Natural killer cell (primary cell): ENCODE measurements at regions not wholly inside any gene's neighbourhood (a gene's known extent, or its start where the extent isn't known, plus 50 kb on each side); places are given as distances from the start of the nearest gene placed in this dataset.

Source experiments
- ATAC-seq, 3 donors: fragments of 150-1000 bp in 2 of 3; fragments of 200-7000 bp in 1 of 3; cut with Tn5 transposase; 1 replicate in 1 of 3; 2 replicates in 2 of 3; pipeline ENCODE4 v1.10.0; 2021; ENCODE audit warnings: mild to moderate bottlenecking in 2 of 3, moderate library complexity in 2 of 3
- DNase-seq, 2 donors: peaks; one replicate each; pipeline versions ENCODE4 v3.0.0 to v3.0.0-alpha.2; 2013 to 2021; ENCODE audit warnings: mixed read lengths in 1 of 2
- H3K27ac ChIP-seq: one replicate; pipeline ENCODE4 v1.5.1; 2013; ENCODE audit warnings: mild to moderate bottlenecking, low read length
- H3K27me3 ChIP-seq: one replicate; pipeline ENCODE4 v1.6.1; 2013; ENCODE audit warnings: low read length; ENCODE audit not compliant: control insufficient read depth, insufficient read depth
- H3K36me3 ChIP-seq: one replicate; pipeline ENCODE4 v1.6.1; 2013; ENCODE audit warnings: low read length; ENCODE audit not compliant: control insufficient read depth, insufficient read depth
- H3K4me1 ChIP-seq: one replicate; pipeline ENCODE4 v1.6.1; 2013; ENCODE audit warnings: low read length; ENCODE audit not compliant: control insufficient read depth, insufficient read depth
- H3K4me3 ChIP-seq: one replicate; pipeline ENCODE4 v1.5.1; 2013; ENCODE audit warnings: low read length
- H3K9me3 ChIP-seq: one replicate; pipeline ENCODE4 v1.6.1; 2013; ENCODE audit warnings: low read length; ENCODE audit not compliant: control insufficient read depth, insufficient read depth
- H3K27ac Mint-ChIP-seq, 2 donors: one replicate each; pipeline ENCODE4 v1.8.0; 2022; ENCODE audit warnings: mild to moderate bottlenecking in 2 of 2, mixed read lengths in 2 of 2, moderate library complexity in 1 of 2
- H3K27me3 Mint-ChIP-seq, 2 donors: one replicate each; pipeline ENCODE4 v1.8.0; 2022; ENCODE audit warnings: low read depth in 2 of 2, mixed read lengths in 2 of 2
- H3K36me3 Mint-ChIP-seq: one replicate; pipeline ENCODE4 v1.8.0; 2022; ENCODE audit warnings: mixed read lengths
- H3K4me1 Mint-ChIP-seq, 2 donors: one replicate each; pipeline ENCODE4 v1.8.0; 2022; ENCODE audit warnings: mixed read lengths in 2 of 2
- H3K4me3 Mint-ChIP-seq: one replicate; pipeline ENCODE4 v1.8.0; 2022; ENCODE audit warnings: mild to moderate bottlenecking, moderate library complexity, mixed read lengths
- H3K9me3 Mint-ChIP-seq, 2 donors: one replicate each; pipeline ENCODE4 v1.8.0; 2022; ENCODE audit warnings: mixed read lengths in 2 of 2
- CTCF ChIP-seq: fragments of 200-600 bp; IDR thresholded peaks from one replicate; pipeline ENCODE4 v1.8.0; 2022; ENCODE audit warnings: antibody characterized with exemption
- WGBS: methylation state at CpG from one replicate; pipeline ENCODE4 v1.1.7; 2013; ENCODE audit warnings: missing lambda C conversion rate; ENCODE audit not compliant: insufficient coverage; 5-methylcytosine and 5-hydroxymethylcytosine counted together
- intact Hi-C: fragments of 100-400 bp; cut with micrococcal nuclease; formaldehyde crosslinking; loops from one replicate; pipeline ENCODE4 v1.14.2; 2022

DNA sequence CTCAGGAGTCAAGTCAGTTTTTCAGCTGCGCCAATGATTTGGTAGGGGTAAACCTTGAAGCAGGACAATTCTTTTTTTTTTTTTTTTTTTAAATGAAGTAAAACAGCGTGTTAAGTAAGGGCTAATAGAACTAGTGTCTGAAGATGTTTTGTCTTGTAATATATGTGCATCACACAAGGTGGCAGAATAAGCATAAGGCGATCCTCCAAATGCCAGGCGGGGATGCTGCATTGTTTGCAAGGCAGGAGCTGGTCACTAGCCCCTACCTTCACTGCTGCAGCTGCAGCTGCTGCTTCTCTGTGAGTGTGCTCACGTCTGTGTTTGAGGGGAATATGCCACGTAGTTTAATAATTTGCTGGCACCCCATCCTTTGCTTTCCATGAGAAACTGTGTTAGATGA is 272.7 kb upstream of the MAP3K7 start:
- Mint-ChIP-seq H3K4me3 (no peak overlapping the region), H3K27me3 (peaks cover 4 to 15% of the 10 kb centered on the region in 2 donors), H3K4me1 (no peaks in the 10 kb centered on the region), H3K36me3 (no peaks in the 10 kb centered on the region), H3K27ac (no peak overlapping the region), H3K9me3 (no peaks in the 10 kb centered on the region)
- Histone ChIP-seq H3K27ac (no peak overlapping the region), H3K4me1 (no peaks in the 10 kb centered on the region), H3K27me3 (no peaks in the 10 kb centered on the region), H3K9me3 (peaks cover 5% of the 10 kb centered on the region), H3K36me3 (no peaks in the 10 kb centered on the region), H3K4me3 (no peak overlapping the region)
- WGBS = 65% methylated on average over 6 of the region's 6 CpGs
- TF ChIP-seq CTCF = no peak
- no peak for DNase-seq
- no peak for ATAC-seq
- intact Hi-C loops = no loop called here

- H3K27me3 ChIP-seq = no peaks in the 10 kb centered on the region
- H3K27ac ChIP-seq = no peak overlapping the region
- peaks cover 5% of the 10 kb centered on the region for H3K9me3 ChIP-seq
- H3K36me3 Mint-ChIP-seq = no peaks in the 10 kb centered on the region
- DNase-seq (no peak), ATAC-seq (no peak)
- H3K4me3 Mint-ChIP-seq = no peak overlapping the region
- H3K36me3 ChIP-seq = no peaks in the 10 kb centered on the region
- 88% methylated on average over 7 of the region's 7 CpGs for WGBS
- H3K9me3 Mint-ChIP-seq = no peaks in the 10 kb centered on the region
- H3K27me3 Mint-ChIP-seq = peaks cover 4 to 15% of the 10 kb centered on the region in 2 donors
- no peaks in the 10 kb centered on the region for H3K4me1 ChIP-seq
- no peak overlapping the region for H3K27ac Mint-ChIP-seq
- intact Hi-C loops = no loop called here
- H3K4me3 ChIP-seq = no peak overlapping the region
- TF ChIP-seq CTCF = no peak
- no peaks in the 10 kb centered on the region for H3K4me1 Mint-ChIP-seq
Observed at GRCh38 chr6:90859056-90859455, 272.2 kb upstream of the MAP3K7 start.

DNA sequence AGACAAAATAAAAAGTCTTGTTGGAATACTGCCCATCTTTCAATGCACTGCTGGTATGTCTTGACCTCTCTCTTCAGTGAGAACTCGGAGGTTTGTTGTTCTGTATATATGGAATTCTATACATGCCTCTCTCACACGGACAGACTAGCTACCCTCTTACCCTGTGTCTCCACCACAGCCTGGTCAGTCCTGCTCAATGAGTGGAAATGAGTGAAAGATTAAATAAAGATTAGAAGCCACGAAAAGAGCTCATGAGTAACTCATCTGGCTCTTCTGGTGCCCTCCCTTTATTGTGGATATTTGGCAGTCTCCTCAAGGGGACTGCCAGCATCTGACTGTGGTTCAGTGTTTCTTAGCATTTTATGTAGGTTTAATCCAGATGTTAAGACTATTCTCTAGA is 262.8 kb upstream of the MAP3K7 start:
- Histone ChIP-seq H3K4me1 (no peaks in the 10 kb centered on the region), H3K27ac (no peak overlapping the region), H3K36me3 (no peaks in the 10 kb centered on the region), H3K4me3 (no peak overlapping the region), H3K27me3 (no peaks in the 10 kb centered on the region), H3K9me3 (no peaks in the 10 kb centered on the region)
- ATAC-seq (no peak), DNase-seq (no peak)
- Mint-ChIP-seq H3K27ac (no peak overlapping the region), H3K36me3 (no peaks in the 10 kb centered on the region), H3K27me3 (no peaks in the 10 kb centered on the region), H3K4me3 (no peak overlapping the region), H3K9me3 (peaks cover 0 to 3% of the 10 kb centered on the region in 2 donors), H3K4me1 (no peaks in the 10 kb centered on the region)
- 6% methylated on average over 1 of the region's 3 CpGs for WGBS
- intact Hi-C loops = no loop called here
- TF ChIP-seq CTCF = no peak

DNA sequence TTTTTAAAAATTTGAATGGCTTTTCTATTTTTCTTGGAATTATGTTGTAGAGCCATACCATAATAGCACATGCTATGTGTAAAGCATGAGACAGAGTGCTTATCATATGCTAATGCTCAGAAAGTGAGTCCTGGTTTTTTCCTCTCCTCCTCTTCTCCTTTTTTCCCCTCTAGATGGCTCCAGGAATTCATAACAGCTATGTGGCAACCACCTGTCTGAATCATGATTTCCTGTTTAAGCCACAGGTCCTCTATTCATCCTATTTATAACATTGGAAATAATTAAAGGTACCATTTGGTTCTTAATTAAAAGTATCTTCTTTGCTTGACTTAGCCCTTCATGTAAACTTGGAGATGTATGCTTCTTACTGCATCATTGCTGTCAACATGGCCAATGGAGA is 260.0 kb upstream of the MAP3K7 start:
- Histone ChIP-seq H3K27ac (no peak overlapping the region), H3K36me3 (no peaks in the 10 kb centered on the region), H3K9me3 (no peaks in the 10 kb centered on the region), H3K4me1 (no peaks in the 10 kb centered on the region), H3K27me3 (no peaks in the 10 kb centered on the region), H3K4me3 (no peak overlapping the region)
- Mint-ChIP-seq H3K4me1 (no peaks in the 10 kb centered on the region), H3K36me3 (no peaks in the 10 kb centered on the region), H3K4me3 (no peak overlapping the region), H3K27ac (no peak overlapping the region), H3K27me3 (no peaks in the 10 kb centered on the region), H3K9me3 (peaks cover 0 to 3% of the 10 kb centered on the region in 2 donors)
- DNase-seq = no peak
- TF ChIP-seq CTCF = no peak
- intact Hi-C loops = no loop called here
- ATAC-seq = no peak
